Skeletal muscle satellite cell (primary cell): ENCODE measurements at regions not wholly inside any gene's neighbourhood (a gene's known extent, or its start where the extent isn't known, plus 50 kb on each side); places are given as distances from the start of the nearest gene placed in this dataset.

Experiments
- H3K27me3 ChIP-seq: 2 replicates; pipeline ENCODE4 v1.7.0; 2013; ENCODE audit warnings: low read length; ENCODE audit not compliant: control insufficient read depth, insufficient read depth
- H3K36me3 ChIP-seq: 2 replicates; pipeline ENCODE4 v1.7.0; 2013; ENCODE audit warnings: mild to moderate bottlenecking, control low read depth, low read length; ENCODE audit not compliant: insufficient read depth
- H3K4me1 ChIP-seq: 2 replicates; pipeline ENCODE4 v1.7.0; 2013; ENCODE audit warnings: low read length; ENCODE audit not compliant: control insufficient read depth, insufficient read depth
- H3K4me2 ChIP-seq: 2 replicates; pipeline ENCODE4 v1.7.0; 2013; ENCODE audit warnings: mild to moderate bottlenecking, low read length
- H3K4me3 ChIP-seq: 2 replicates; pipeline ENCODE4 v1.7.0; 2013; ENCODE audit warnings: low read length
- H3K9ac ChIP-seq: 2 replicates; pipeline ENCODE4 v1.7.0; 2013; ENCODE audit warnings: mild to moderate bottlenecking, low read depth, low read length, moderate library complexity
- H3K9me3 ChIP-seq: replicated peaks from 2 replicates; pipeline ENCODE4 v1.7.0; 2013; ENCODE audit warnings: mild to moderate bottlenecking, control low read depth, low read length

GRCh38 chr7:41306486-41306885, 396.4 kb downstream of the INHBA start:
- Histone ChIP-seq H3K36me3 (no peaks in the 10 kb centered on the region), H3K4me2 (no peak overlapping the region), H3K4me3 (no peak overlapping the region), H3K27me3 (no peaks in the 10 kb centered on the region), H3K4me1 (no peaks in the 10 kb centered on the region), H3K9ac (no peak overlapping the region), H3K9me3 (no peaks in the 10 kb centered on the region)

- no peak overlapping the region for H3K4me3 ChIP-seq
- H3K36me3 ChIP-seq, result no peaks in the 10 kb centered on the region
- H3K9me3 ChIP-seq, result no peaks in the 10 kb centered on the region
- H3K9ac ChIP-seq, result no peak overlapping the region
- no peak overlapping the region for H3K4me2 ChIP-seq
- H3K4me1 ChIP-seq, result no peaks in the 10 kb centered on the region
- no peaks in the 10 kb centered on the region for H3K27me3 ChIP-seq
Measured at GRCh38 chr7:41305001-41305400, 397.9 kb downstream of the INHBA start.

DNA sequence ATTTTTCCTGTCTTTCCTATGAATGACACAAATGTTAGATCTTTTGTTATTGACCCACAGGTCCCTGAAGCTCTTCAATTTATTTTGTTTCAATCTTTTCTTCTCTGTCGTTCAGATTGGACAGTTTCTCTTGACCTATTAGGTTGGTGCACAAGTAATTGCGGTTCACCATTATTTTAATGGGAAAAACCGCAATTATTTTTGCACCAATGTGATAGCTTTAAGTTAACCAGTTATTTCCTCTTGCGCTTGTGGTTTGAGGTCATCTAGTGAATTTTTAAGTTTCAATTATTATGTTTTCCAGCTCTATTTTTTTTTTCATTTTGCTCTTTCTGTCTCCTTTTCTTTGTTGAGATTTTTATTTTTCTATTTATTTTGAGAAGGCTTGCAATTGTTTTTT, 399.2 kb downstream of the INHBA start:
- no peaks in the 10 kb centered on the region for H3K4me1 ChIP-seq
- H3K4me3 ChIP-seq, result no peak overlapping the region
- no peak overlapping the region for H3K9ac ChIP-seq
- H3K27me3 ChIP-seq, result no peaks in the 10 kb centered on the region
- H3K4me2 ChIP-seq, result no peak overlapping the region
- H3K36me3 ChIP-seq, result no peaks in the 10 kb centered on the region
- no peaks in the 10 kb centered on the region for H3K9me3 ChIP-seq

DNA sequence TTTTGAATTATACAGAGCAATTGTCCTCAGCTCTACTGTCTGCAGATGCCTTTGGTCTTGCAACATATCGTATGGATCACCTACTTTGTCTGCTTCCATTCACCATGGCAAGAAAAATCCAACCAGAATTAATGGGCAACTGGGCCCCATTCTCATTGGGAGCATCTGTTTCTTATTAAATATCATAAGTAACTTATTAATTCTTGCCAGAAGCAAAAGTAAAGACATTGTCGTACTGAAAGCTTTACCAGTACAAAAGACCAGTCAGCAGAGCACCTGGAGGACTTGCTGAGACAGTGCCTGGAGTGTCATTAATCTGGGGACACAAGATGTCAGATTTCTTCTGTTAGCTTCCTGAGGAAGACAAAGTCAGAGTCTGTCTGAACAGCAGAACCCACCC, 404.5 kb downstream of the INHBA start:
- Histone ChIP-seq H3K36me3 (no peaks in the 10 kb centered on the region), H3K4me1 (no peaks in the 10 kb centered on the region), H3K9ac (no peak overlapping the region), H3K4me3 (no peak overlapping the region), H3K27me3 (no peaks in the 10 kb centered on the region), H3K4me2 (no peak overlapping the region), H3K9me3 (no peaks in the 10 kb centered on the region)

- H3K4me2 ChIP-seq, result no peak overlapping the region
- no peak overlapping the region for H3K9ac ChIP-seq
- no peaks in the 10 kb centered on the region for H3K27me3 ChIP-seq
- H3K4me3 ChIP-seq, result no peak overlapping the region
- no peaks in the 10 kb centered on the region for H3K36me3 ChIP-seq
- peaks cover 6% of the 10 kb centered on the region for H3K4me1 ChIP-seq
- H3K9me3 ChIP-seq, result no peaks in the 10 kb centered on the region
Measured at GRCh38 chr7:41297166-41297565, 405.7 kb downstream of the INHBA start.

DNA sequence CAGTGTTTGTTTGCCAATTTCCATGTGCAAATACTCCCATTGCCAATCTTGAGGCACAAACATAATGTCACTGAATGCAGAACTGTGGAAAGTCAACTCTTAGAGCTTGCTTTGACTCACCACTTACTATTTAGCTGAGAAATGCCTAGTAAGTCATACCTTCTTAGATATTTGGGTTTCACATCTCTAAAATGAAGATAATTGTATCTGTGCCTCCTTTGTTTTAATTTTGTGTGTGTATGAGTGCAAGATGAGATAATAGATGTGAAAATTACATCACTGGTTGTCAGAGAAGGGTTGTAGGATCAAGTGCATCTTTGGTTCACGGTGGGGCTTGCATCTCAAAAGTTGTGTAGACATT, 407.5 kb downstream of the INHBA start:
- Histone ChIP-seq H3K36me3 (no peaks in the 10 kb centered on the region), H3K9me3 (no peaks in the 10 kb centered on the region), H3K27me3 (no peaks in the 10 kb centered on the region), H3K4me3 (no peak overlapping the region), H3K9ac (no peak overlapping the region), H3K4me1 (peaks cover 6% of the 10 kb centered on the region), H3K4me2 (no peak overlapping the region)

GRCh38 chr7:41294556-41295454, 408.1 kb downstream of the INHBA start:
- no peak overlapping the region for H3K4me2 ChIP-seq
- H3K9ac ChIP-seq, result no peak overlapping the region
- H3K4me3 ChIP-seq, result no peak overlapping the region
- H3K36me3 ChIP-seq, result no peaks in the 10 kb centered on the region
- H3K27me3 ChIP-seq, result no peaks in the 10 kb centered on the region
- H3K4me1 ChIP-seq, result peaks cover 6% of the 10 kb centered on the region
- H3K9me3 ChIP-seq, result no peaks in the 10 kb centered on the region

DNA sequence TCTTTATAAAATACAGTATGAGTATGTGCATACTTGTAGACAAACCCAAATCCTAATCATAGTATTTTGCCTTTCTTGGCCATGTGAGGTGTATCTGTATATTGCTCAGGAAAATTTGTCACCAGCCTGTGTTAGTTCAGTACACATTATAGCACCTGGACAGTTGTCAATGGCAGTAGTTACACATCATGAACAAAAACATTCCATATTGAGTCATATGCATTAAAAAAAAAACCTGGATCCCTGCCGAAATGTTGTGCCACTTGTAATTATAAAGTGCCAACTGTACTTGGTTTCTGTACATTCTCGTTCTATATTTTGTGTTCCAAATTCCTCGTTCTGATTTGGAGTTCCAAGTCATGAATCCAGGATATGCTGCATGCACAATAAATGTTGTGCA, 410.4 kb downstream of the INHBA start:
- no peak overlapping the region for H3K4me3 ChIP-seq
- peaks cover 6% of the 10 kb centered on the region for H3K4me1 ChIP-seq
- no peaks in the 10 kb centered on the region for H3K36me3 ChIP-seq
- no peak overlapping the region for H3K9ac ChIP-seq
- no peaks in the 10 kb centered on the region for H3K9me3 ChIP-seq
- H3K27me3 ChIP-seq, result no peaks in the 10 kb centered on the region
- no peak overlapping the region for H3K4me2 ChIP-seq

GRCh38 chr7:41287559-41288335, 415.1 kb downstream of the INHBA start:
- Histone ChIP-seq H3K36me3 (no peaks in the 10 kb centered on the region), H3K4me3 (no peak overlapping the region), H3K4me1 (peaks cover 4% of the 10 kb centered on the region)

GRCh38 chr7:41280491-41280890, 422.4 kb downstream of the INHBA start:
- no peak overlapping the region for H3K4me2 ChIP-seq

More at GRCh38 chr7:41287559-41288335, 415.1 kb downstream of the INHBA start:
- no peaks in the 10 kb centered on the region for H3K9me3 ChIP-seq
- H3K4me2 ChIP-seq, result no peak overlapping the region
- H3K9ac ChIP-seq, result no peak overlapping the region
- no peaks in the 10 kb centered on the region for H3K27me3 ChIP-seq

GRCh38 chr7:41277561-41277960, 425.3 kb downstream of the INHBA start:
- Histone ChIP-seq H3K4me3 (no peak overlapping the region), H3K4me1 (no peaks in the 10 kb centered on the region), H3K9me3 (no peaks in the 10 kb centered on the region), H3K4me2 (no peak overlapping the region), H3K36me3 (no peaks in the 10 kb centered on the region), H3K9ac (no peak overlapping the region), H3K27me3 (no peaks in the 10 kb centered on the region)

More at GRCh38 chr7:41280491-41280890, 422.4 kb downstream of the INHBA start:
- H3K4me3 ChIP-seq, result no peak overlapping the region
- H3K4me1 ChIP-seq, result no peaks in the 10 kb centered on the region
- no peak overlapping the region for H3K9ac ChIP-seq
- H3K27me3 ChIP-seq, result no peaks in the 10 kb centered on the region
- H3K36me3 ChIP-seq, result no peaks in the 10 kb centered on the region
- H3K9me3 ChIP-seq, result no peaks in the 10 kb centered on the region
